ENCODE measurements at regions not wholly inside any gene's neighbourhood (a gene's known extent, or its start where the extent isn't known, plus 50 kb on each side); places are given as distances from the start of the nearest gene placed in this dataset.

DNA sequence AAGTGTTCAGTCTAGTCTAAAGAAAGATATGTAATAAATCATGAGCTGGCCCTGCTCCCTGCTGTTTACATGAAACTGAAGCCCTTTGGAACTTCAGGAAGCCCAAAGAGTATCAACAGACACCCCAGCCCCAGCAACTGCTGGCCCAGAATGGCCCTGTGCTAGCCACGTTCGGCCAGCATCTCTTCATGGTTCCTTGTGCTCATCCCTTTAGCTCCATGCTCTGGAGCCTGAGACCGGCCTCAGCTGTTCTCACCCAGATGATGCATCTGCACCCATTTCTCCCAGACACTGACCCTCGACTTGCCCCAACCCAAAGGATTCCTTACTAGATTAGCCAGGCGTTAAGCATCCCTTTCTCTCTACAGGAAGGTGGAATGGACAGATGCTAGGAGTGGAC, 207.3 kb downstream of the HS3ST3B1 start:
- POLR2A ChIA-PET = no interaction called here
- Mint-ChIP-seq H3K9me3 (peaks cover 5% of the 10 kb centered on the region), H3K27me3 (no peaks in the 10 kb centered on the region), H3K4me1 (ENCODE audit: low read depth) (no peaks in the 10 kb centered on the region), H3K4me3 (no peak overlapping the region), H3K36me3 (no peaks in the 10 kb centered on the region), H3K27ac (no peak overlapping the region)
- DNase-seq = no peak
- intact Hi-C loops (cut with micrococcal nuclease) = no loop called here
- CTCF ChIA-PET = no interaction called here

DNA sequence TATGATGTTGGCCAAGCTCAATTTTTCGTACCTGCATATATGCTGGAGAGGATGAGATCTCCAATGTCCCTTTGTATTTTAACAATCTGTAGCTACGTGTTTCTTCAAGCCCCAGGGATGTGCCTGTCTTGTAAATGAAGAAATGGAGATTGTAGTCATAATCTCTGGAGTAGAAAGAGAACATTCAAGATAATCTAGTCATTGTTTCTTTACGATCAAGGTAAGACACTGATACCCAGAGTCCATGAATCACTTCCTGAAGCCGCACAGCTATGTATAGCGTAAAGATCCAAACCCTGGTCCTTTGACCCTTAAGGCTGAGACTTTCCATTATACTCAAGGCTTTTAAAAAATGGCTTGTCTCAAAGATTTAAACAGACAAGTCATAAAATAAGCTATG, 205.5 kb downstream of the HS3ST3B1 start:
- peaks cover 5% of the 10 kb centered on the region for H3K9me3 Mint-ChIP-seq
- intact Hi-C loops (cut with micrococcal nuclease) = no loop called here
- no peak overlapping the region for H3K4me3 Mint-ChIP-seq
- ChIA-PET POLR2A (no interaction called here), CTCF (no interaction called here)
- DNase-seq = no peak
- H3K27ac Mint-ChIP-seq = no peak overlapping the region
- no peaks in the 10 kb centered on the region for H3K36me3 Mint-ChIP-seq
- no peaks in the 10 kb centered on the region for H3K4me1 Mint-ChIP-seq (ENCODE audit: low read depth)
- no peaks in the 10 kb centered on the region for H3K27me3 Mint-ChIP-seq

DNA sequence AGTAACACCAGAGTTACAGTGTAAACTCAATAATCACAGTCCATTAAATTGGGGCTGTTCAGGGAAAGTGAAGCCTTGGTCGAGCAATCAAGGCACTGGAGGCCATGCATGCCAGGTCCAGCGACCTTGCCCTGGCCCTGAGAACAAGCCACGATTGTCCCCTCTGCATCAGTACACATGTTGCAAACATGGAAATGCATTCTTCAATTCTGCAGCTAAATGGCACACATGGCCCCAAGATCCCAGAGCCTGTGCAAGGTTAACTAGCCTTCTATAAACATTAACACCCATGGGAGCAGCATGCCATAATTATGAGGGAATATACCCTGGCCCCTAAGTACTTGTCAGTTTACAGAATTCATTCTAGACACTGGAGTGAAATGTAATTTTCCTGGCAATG, 204.7 kb downstream of the HS3ST3B1 start:
- no peaks in the 10 kb centered on the region for H3K27me3 Mint-ChIP-seq
- ChIA-PET CTCF (no interaction called here), POLR2A (no interaction called here)
- intact Hi-C loops (cut with micrococcal nuclease) = no loop called here
- no peaks in the 10 kb centered on the region for H3K4me1 Mint-ChIP-seq (ENCODE audit: low read depth)
- DNase-seq = no peak
- H3K9me3 Mint-ChIP-seq = peaks cover 5% of the 10 kb centered on the region
- no peak overlapping the region for H3K4me3 Mint-ChIP-seq
- no peaks in the 10 kb centered on the region for H3K36me3 Mint-ChIP-seq
- H3K27ac Mint-ChIP-seq = no peak overlapping the region

DNA sequence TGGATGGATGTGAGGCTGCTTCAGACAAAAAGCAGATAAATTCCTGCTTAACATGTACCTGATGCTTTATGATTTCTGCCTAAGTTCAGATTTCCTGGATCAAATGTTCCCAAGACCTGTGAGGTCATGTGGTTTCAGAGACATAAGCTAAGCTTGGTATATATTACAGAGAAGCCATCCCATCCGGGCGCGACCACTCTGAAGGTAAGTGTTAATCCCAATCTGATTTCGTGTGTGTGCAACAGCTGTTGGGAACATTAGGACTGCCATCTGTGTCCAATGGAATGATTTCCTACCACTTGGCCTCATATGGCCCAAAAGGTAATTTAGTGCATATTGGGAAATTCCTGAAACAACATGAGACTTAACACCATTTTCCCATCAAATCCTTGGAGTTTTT, 199.1 kb downstream of the HS3ST3B1 start:
- DNase-seq = no peak
- Mint-ChIP-seq H3K4me3 (no peak overlapping the region), H3K36me3 (no peaks in the 10 kb centered on the region), H3K9me3 (no peaks in the 10 kb centered on the region), H3K4me1 (ENCODE audit: low read depth) (no peaks in the 10 kb centered on the region), H3K27me3 (peaks cover 2% of the 10 kb centered on the region), H3K27ac (no peak overlapping the region)
- intact Hi-C loops (cut with micrococcal nuclease) = no loop called here
- ChIA-PET POLR2A (no interaction called here), CTCF (no interaction called here)

DNA sequence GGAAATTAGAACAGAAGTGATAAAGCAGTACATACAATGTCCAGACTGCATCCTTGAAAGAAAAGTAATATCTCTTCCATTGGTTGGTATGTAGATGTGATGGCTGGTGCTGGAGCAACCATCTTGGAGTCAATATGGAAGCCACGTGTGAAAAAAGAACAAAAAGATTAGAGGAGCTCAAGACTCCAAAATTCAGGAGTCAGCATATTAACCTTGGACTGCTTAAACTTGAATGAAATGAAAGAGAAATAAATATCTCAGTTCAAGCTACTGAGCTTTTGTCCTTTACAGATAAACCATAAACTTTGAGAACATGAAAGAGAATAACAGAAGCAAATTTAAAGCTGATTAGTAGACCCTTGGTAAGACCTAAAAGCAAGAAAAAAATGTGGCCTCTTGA, 197.9 kb downstream of the HS3ST3B1 start:
- no peak overlapping the region for H3K4me3 Mint-ChIP-seq
- POLR2A ChIA-PET = no interaction called here
- H3K27me3 Mint-ChIP-seq = peaks cover 2% of the 10 kb centered on the region
- no peaks in the 10 kb centered on the region for H3K36me3 Mint-ChIP-seq
- no peak overlapping the region for H3K27ac Mint-ChIP-seq
- intact Hi-C loops (cut with micrococcal nuclease) = no loop called here
- no peaks in the 10 kb centered on the region for H3K4me1 Mint-ChIP-seq (ENCODE audit: low read depth)
- CTCF ChIA-PET = no interaction called here
- no peak for DNase-seq
- peaks cover 4% of the 10 kb centered on the region for H3K9me3 Mint-ChIP-seq

DNA sequence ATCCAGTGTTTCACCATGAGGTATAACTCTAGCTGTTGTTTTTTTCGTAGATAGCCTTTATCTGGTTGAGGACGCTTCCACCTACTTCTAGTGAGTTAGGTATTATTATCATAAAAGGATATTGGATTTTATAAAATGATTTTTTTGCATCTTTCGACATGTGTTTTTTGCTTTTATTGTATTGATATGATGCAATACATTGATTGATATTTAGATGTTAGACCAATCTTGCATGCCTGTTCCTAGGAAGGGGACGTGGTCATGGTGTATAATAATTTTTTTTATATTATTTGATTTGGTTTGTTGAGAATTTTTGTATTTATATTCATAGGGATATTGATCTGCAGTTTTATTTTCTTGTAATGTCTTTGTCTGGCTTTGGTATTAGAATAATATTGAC, 193.3 kb downstream of the HS3ST3B1 start:
- CTCF ChIA-PET = interaction anchor here (0.7 kb wide), 1 partner anchor 145 kb away, joined by 3 read pairs; no protein-coding TSS in a partner anchor
- Mint-ChIP-seq H3K9me3 (peaks cover 4% of the 10 kb centered on the region), H3K27ac (no peak overlapping the region), H3K36me3 (no peaks in the 10 kb centered on the region), H3K27me3 (peaks cover 2% of the 10 kb centered on the region), H3K4me1 (ENCODE audit: low read depth) (no peaks in the 10 kb centered on the region), H3K4me3 (no peak overlapping the region)
- POLR2A ChIA-PET = no interaction called here
- DNase-seq = no peak
- intact Hi-C loops (cut with micrococcal nuclease) = no loop called here

DNA sequence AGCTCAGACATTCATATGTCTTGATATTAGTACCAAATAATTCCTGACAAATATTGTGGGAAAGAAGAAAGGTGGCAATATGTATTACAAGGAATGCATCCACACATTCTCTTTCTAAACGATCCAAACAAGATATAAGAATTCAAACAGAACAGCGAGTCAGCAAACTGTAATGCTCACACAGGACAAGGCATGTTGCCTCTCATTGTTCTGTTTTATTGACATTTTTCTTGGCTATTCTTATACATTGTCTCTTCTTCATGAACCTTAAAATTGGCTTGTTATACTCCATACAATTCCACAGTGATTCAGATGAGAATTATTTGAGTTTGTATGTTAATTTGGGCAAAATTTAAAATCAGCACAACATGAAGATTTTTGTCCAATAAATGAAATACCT, 189.1 kb downstream of the HS3ST3B1 start:
- no peaks in the 10 kb centered on the region for H3K4me1 Mint-ChIP-seq (ENCODE audit: low read depth)
- H3K27ac Mint-ChIP-seq = no peak overlapping the region
- H3K36me3 Mint-ChIP-seq = no peaks in the 10 kb centered on the region
- POLR2A ChIA-PET = no interaction called here
- DNase-seq = no peak
- no peak overlapping the region for H3K4me3 Mint-ChIP-seq
- peaks cover 4% of the 10 kb centered on the region for H3K9me3 Mint-ChIP-seq
- CTCF ChIA-PET = no interaction called here
- no peaks in the 10 kb centered on the region for H3K27me3 Mint-ChIP-seq
- intact Hi-C loops (cut with micrococcal nuclease) = no loop called here

DNA sequence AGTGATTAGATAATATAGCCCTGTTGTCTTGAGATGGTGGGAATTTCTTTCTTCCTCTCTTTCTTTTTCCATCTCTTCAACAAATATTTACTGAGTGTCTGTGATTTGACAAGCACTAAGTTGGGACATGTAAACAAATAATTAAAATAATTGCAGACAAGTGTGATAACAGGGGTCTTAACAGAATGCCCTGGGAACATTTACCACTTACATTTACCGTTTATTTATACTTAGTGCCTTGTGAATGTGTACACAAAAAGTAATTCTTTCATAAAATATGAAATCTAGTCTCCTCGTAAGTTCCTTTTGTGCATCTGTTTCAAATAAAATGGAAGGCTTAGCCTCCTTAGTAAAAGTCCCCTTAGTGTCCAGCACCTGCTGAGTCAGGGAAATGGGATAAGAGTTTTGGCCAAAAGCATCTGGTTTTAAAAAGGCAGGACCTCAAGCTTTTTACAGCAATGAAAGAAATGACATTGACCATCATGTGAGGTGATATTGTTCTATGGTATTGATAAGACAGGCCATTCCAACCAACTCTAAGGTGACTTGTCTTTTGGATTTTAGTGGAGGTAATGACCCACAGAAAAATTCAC, 188.2 kb downstream of the HS3ST3B1 start:
- Mint-ChIP-seq H3K4me1 (ENCODE audit: low read depth) (no peaks in the 10 kb centered on the region), H3K9me3 (no peaks in the 10 kb centered on the region), H3K4me3 (no peak overlapping the region), H3K27ac (no peak overlapping the region), H3K36me3 (no peaks in the 10 kb centered on the region), H3K27me3 (no peaks in the 10 kb centered on the region)
- DNase-seq = no peak
- ChIA-PET CTCF (no interaction called here), POLR2A (no interaction called here)
- intact Hi-C loops (cut with micrococcal nuclease) = no loop called here

DNA sequence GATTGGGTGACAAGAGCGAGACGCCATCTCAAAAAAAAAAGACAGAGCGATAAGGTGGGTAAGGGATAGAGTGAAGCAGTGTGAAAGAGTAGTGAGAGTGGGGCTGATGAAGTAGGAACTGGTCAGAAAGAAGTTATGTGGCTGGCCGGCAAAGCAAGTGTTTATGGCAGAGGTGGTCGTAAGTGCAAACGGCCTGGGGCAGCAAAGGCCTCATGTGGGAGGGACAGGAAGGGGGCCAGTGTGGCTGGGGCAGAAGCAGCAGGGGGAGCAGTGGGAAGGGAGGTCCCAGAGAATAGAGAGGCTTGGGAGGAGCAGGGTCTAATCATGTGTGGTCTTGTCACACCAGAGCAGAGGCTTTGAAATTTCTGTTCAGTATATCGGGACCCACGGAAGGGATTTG, 186.2 kb downstream of the HS3ST3B1 start:
- ChIA-PET CTCF (no interaction called here), POLR2A (no interaction called here)
- Mint-ChIP-seq H3K4me3 (no peak overlapping the region), H3K36me3 (no peaks in the 10 kb centered on the region), H3K27me3 (no peaks in the 10 kb centered on the region), H3K9me3 (no peaks in the 10 kb centered on the region), H3K27ac (no peak overlapping the region), H3K4me1 (ENCODE audit: low read depth) (no peaks in the 10 kb centered on the region)
- intact Hi-C loops (cut with micrococcal nuclease) = no loop called here
- no peak for DNase-seq

DNA sequence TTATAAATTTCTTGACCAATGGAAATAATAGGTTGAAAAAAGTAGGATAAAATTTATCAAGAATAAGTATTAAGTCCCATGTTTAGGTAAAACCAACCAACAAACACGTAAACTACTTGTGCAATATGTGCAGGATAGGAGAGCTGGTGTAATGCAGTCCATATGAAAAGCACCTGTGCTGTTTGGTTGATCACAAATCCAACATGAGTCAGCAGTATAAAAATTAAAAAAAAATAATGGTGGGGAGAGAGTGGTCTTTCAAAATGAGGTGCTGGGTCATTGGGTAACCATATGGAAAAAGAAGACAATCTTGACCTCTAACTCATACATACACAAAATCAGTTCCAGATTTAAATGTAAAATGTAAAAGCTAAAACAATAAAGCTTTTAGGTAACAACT, 181.8 kb downstream of the HS3ST3B1 start:
- Mint-ChIP-seq H3K9me3 (no peaks in the 10 kb centered on the region), H3K36me3 (no peaks in the 10 kb centered on the region), H3K27ac (no peak overlapping the region), H3K27me3 (no peaks in the 10 kb centered on the region), H3K4me3 (no peak overlapping the region), H3K4me1 (ENCODE audit: low read depth) (no peaks in the 10 kb centered on the region)
- intact Hi-C loops (cut with micrococcal nuclease) = no loop called here
- no peak for DNase-seq
- ChIA-PET POLR2A (no interaction called here), CTCF (no interaction called here)

DNA sequence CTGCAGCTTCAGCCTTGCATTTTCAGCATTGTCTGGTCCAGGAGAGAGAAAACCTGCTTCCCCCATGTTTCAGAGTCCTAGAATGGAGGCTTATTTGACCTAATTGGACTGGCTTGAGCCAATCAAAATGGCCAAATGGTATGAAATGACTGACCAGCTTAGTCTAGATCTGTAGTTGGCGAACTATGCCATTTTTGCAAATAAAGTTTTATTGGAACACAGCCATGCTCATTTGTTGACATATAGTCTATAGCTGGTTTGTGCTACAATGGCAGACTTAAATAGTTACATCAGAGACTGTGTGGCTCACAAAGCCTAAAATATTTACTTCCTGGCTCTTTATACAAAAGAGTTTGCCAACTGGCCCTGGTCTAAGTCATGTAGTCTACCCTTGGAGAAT, 180.8 kb downstream of the HS3ST3B1 start:
- intact Hi-C loops (cut with micrococcal nuclease) = no loop called here
- no peak for DNase-seq
- Mint-ChIP-seq H3K36me3 (no peaks in the 10 kb centered on the region), H3K27ac (no peak overlapping the region), H3K27me3 (no peaks in the 10 kb centered on the region), H3K4me3 (no peak overlapping the region), H3K9me3 (no peaks in the 10 kb centered on the region), H3K4me1 (ENCODE audit: low read depth) (no peaks in the 10 kb centered on the region)
- CTCF ChIA-PET = no interaction called here
- POLR2A ChIA-PET = no interaction called here

DNA sequence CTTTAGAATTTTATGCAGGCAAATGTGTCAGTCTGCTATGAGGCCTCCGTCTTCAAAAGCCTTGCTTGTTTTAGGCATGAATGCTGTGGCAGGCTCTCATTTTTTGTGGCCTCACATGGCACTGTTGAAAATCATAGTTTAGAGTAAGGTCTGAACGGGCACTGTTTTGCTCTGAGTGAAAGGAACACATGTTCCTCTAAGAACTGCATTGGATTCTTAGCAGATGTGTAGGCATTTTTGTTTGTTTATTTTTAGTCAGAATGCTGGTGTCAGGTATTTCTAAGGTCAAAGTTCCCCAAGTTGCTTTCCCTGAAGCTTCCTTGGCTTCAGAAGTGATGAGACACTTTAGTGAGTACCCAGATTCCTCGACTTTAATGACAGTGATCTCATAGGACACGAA, 173.7 kb downstream of the HS3ST3B1 start:
- POLR2A ChIA-PET = no interaction called here
- intact Hi-C loops (cut with micrococcal nuclease) = no loop called here
- Mint-ChIP-seq H3K9me3 (no peaks in the 10 kb centered on the region), H3K4me1 (ENCODE audit: low read depth) (no peaks in the 10 kb centered on the region), H3K27ac (no peak overlapping the region), H3K4me3 (no peak overlapping the region), H3K36me3 (no peaks in the 10 kb centered on the region), H3K27me3 (peaks cover 2% of the 10 kb centered on the region)
- no peak for DNase-seq
- CTCF ChIA-PET = no interaction called here

DNA sequence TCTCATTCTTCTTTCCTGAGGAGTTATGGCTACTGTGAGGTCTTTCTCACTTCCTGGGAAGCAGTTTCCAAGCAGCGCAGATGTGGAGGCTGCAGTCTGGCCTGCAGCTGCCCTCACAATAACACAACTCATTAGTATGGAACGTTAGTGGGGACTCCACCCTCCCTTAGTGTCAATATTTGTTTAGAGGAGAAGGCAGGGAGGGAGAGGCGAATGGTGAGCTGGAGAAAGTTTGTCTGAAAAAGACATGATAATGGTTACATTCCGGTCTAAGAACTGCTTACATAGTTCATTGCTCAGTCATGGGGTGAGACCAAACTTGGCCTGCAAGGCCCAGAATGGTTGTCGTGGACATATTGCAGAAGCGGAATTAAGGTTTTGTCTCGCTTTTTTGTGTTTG, 170.2 kb downstream of the HS3ST3B1 start:
- Mint-ChIP-seq H3K9me3 (peaks cover 9% of the 10 kb centered on the region), H3K4me1 (ENCODE audit: low read depth) (no peaks in the 10 kb centered on the region), H3K4me3 (no peak overlapping the region), H3K27ac (no peak overlapping the region), H3K27me3 (peaks cover 2% of the 10 kb centered on the region), H3K36me3 (no peaks in the 10 kb centered on the region)
- intact Hi-C loops (cut with micrococcal nuclease) = no loop called here
- ChIA-PET CTCF (interaction anchor here (0.6 kb wide), 1 partner anchor 165 kb away, joined by 3 read pairs; no protein-coding TSS in a partner anchor), POLR2A (no interaction called here)
- DNase-seq = no peak

DNA sequence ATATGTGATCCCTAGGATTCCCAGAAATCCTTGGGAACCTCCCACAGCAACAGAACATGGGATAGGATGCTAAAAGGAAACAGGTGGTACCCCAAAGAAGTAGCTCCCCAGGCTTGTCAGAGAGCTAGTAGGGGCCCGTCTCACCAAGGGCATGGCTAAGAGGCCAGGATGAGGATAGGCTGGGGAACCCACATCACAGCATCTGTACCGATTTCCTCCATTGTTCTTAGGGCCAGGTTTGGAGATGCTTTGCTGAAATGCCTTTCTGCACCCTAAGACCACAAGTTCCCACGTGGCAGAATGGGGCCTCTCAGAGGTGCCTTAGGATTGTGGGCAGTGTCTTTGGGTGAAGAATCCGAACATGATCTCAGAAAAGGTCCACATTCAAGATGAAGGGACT, 169.5 kb downstream of the HS3ST3B1 start:
- no peak for DNase-seq
- H3K27ac Mint-ChIP-seq = no peak overlapping the region
- H3K27me3 Mint-ChIP-seq = peaks cover 2% of the 10 kb centered on the region
- no peaks in the 10 kb centered on the region for H3K4me1 Mint-ChIP-seq (ENCODE audit: low read depth)
- no peaks in the 10 kb centered on the region for H3K36me3 Mint-ChIP-seq
- ChIA-PET POLR2A (no interaction called here), CTCF (no interaction called here)
- no peak overlapping the region for H3K4me3 Mint-ChIP-seq
- intact Hi-C loops (cut with micrococcal nuclease) = no loop called here
- peaks cover 9% of the 10 kb centered on the region for H3K9me3 Mint-ChIP-seq
